Colonic mucosa (tissue), 4 donors: ENCODE measurements at regions not wholly inside any gene's neighbourhood (a gene's known extent, or its start where the extent isn't known, plus 50 kb on each side); places are given as distances from the start of the nearest gene placed in this dataset.

Experiments used
- DNase-seq: peaks from one replicate; pipeline ENCODE4 v3.0.0-alpha.2; 2020
- H3K27ac ChIP-seq: fragments of 200-600 bp; one replicate; pipeline ENCODE4 v1.8.0; 2021
- H3K27me3 ChIP-seq: fragments of 200-600 bp; one replicate; pipeline ENCODE4 v1.8.0; 2021
- H3K36me3 ChIP-seq: fragments of 200-600 bp; one replicate; pipeline ENCODE4 v1.8.0; 2021
- H3K4me1 ChIP-seq: fragments of 200-600 bp; one replicate; pipeline ENCODE4 v1.8.0; 2021; ENCODE audit warnings: mild to moderate bottlenecking
- H3K4me3 ChIP-seq: fragments of 200-600 bp; one replicate; pipeline ENCODE4 v1.8.0; 2021
- H3K9ac ChIP-seq, 2 donors: one replicate each; pipeline ENCODE4 v1.7.0; 2013; ENCODE audit warnings: control low read depth in 2 of 2, low read depth in 2 of 2, low read length in 2 of 2
- H3K9me3 ChIP-seq: fragments of 200-600 bp; one replicate; pipeline ENCODE4 v1.8.0; 2021
- CTCF ChIP-seq: fragments of 200-600 bp; IDR thresholded peaks from one replicate; pipeline ENCODE4 v1.8.0; 2022; ENCODE audit warnings: antibody characterized with exemption, mild to moderate bottlenecking
- intact Hi-C: fragments of 100-400 bp; cut with DNase I; formaldehyde crosslinking; loops from one replicate; pipeline ENCODE4 v1.14.1; 2022
- donor health status: healthy.
- donor health status: DM: no; HTN: no; CAD: no.
- donor health status: DM: no; HTN: no; CAD: no.

- no peak overlapping the region for H3K27ac ChIP-seq
- no peaks in the 10 kb centered on the region for H3K36me3 ChIP-seq
- DNase-seq = no peak
- no peak overlapping the region for H3K9ac ChIP-seq
- no peak for TF ChIP-seq CTCF
- H3K9me3 ChIP-seq = no peaks in the 10 kb centered on the region
- H3K27me3 ChIP-seq = no peaks in the 10 kb centered on the region
- intact Hi-C loops = no loop called here
- no peak overlapping the region for H3K4me3 ChIP-seq
- H3K4me1 ChIP-seq = no peaks in the 10 kb centered on the region
Measured at GRCh38 chr1:208557046-208557722, 313.0 kb upstream of the PLXNA2 start.

- Histone ChIP-seq H3K4me1 (no peaks in the 10 kb centered on the region), H3K9me3 (no peaks in the 10 kb centered on the region), H3K36me3 (no peaks in the 10 kb centered on the region), H3K27ac (no peak overlapping the region), H3K27me3 (no peaks in the 10 kb centered on the region), H3K4me3 (no peak overlapping the region), H3K9ac (no peak overlapping the region)
- intact Hi-C loops = no loop called here
- no peak for DNase-seq
- TF ChIP-seq CTCF = no peak
Measured at GRCh38 chr1:208557723-208558094, 313.5 kb upstream of the PLXNA2 start.

GRCh38 chr1:208559597-208560329 is 315.6 kb upstream of the PLXNA2 start:
- Histone ChIP-seq H3K27ac (no peak overlapping the region), H3K27me3 (no peaks in the 10 kb centered on the region), H3K4me3 (no peak overlapping the region), H3K36me3 (no peaks in the 10 kb centered on the region), H3K9ac (no peak overlapping the region), H3K9me3 (no peaks in the 10 kb centered on the region), H3K4me1 (no peaks in the 10 kb centered on the region)
- TF ChIP-seq CTCF = no peak
- no peak for DNase-seq
- intact Hi-C loops = no loop called here

DNA sequence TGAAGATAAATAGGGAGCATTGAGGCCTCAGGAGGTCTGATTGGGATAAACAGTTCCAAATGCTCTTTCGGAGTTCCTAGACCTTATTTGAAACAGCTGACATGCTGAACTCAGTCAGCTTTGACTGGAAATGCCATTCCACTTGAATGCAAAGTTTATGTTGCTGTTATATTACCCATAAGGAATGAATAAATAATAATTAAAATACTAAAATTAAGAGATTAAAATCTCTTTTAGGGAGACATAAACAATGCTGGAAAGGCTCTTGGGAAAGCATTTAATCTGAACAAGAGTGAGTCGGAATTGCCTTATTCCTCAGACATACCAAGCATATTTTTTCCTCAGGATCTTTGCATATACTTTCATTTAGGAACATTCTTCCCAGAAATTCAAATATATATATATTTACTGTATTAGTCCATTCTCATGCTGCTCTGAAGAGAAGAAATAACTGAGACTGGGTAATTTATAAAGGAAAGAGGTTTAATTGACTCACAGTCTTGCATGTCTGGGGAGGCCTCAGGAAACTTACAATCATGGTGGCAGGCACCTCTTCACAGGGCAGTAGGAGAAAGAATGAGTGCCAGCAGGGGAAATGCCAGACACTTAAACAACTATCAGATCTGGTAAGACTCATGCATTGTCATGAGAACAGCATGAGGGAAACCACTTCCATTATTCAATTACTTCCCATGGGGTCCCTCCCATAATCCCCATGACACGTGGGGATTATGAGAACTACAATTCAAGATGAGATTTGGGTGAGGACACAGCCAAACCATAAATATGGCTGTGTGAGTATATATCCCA is 318.2 kb upstream of the PLXNA2 start:
- TF ChIP-seq CTCF = no peak
- Histone ChIP-seq H3K9ac (no peak overlapping the region), H3K9me3 (no peaks in the 10 kb centered on the region), H3K4me1 (no peaks in the 10 kb centered on the region), H3K27ac (no peak overlapping the region), H3K36me3 (no peaks in the 10 kb centered on the region), H3K27me3 (no peaks in the 10 kb centered on the region), H3K4me3 (no peak overlapping the region)
- intact Hi-C loops = no loop called here
- no peak for DNase-seq

DNA sequence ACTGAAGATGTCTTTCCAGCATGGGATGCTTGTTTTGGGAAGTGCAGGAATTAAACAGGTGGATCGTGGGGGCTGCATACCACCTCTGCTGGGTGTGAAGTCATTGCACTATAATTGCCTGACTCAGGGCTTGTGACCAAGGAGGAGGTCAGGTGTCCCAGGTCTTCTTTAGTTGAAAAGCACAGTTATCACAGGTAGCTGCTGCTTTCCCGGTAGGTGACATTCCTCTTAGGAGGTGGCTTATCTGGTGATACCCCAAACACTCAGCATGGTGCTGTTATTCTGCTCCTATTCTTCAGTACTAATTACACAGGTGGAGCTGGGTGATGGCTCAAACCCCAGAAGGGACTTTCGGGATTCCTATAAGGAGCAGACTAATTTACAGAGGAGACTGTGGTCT is 320.3 kb upstream of the PLXNA2 start:
- no peak overlapping the region for H3K4me3 ChIP-seq
- H3K9ac ChIP-seq = no peak overlapping the region
- H3K27ac ChIP-seq = no peak overlapping the region
- TF ChIP-seq CTCF = no peak
- H3K27me3 ChIP-seq = no peaks in the 10 kb centered on the region
- intact Hi-C loops = no loop called here
- H3K9me3 ChIP-seq = no peaks in the 10 kb centered on the region
- no peak for DNase-seq
- H3K4me1 ChIP-seq = no peaks in the 10 kb centered on the region
- no peaks in the 10 kb centered on the region for H3K36me3 ChIP-seq
